ENCODE measurements at regions not wholly inside any gene's neighbourhood (a gene's known extent, or its start where the extent isn't known, plus 50 kb on each side); places are given as distances from the start of the nearest gene placed in this dataset.

DNA sequence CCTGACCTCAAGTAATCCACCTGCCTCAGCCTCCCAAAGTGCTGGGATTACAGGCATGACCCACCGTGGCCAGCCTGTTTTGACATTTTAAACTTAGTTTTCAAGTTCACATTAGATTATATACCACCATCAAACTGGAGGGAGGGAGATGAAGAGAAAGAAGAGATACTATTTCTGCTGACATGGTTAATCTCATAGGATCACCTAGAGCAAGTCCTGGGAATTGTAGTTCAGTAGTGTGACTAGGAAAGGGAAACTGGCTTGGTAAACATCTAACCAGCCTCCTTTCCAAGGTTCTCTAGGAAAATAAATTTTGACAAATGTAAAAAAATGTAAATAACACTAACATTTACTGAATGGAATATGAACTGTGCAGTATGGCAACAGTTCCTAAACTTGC, 120.5 kb upstream of the ASCC3 start:
- Histone ChIP-seq H3K9me3 (ENCODE audit: control insufficient read depth, insufficient read depth, low read depth, low read length) (no peaks in the 10 kb centered on the region), H3K4me3 (ENCODE audit: low read depth, low read length) (no peak overlapping the region), H3K4me1 (ENCODE audit: control insufficient read depth, insufficient read depth, low read length) (no peaks in the 10 kb centered on the region), H3K27ac (ENCODE audit: extremely low read depth, low read depth, low read length) (no peak overlapping the region), H3K36me3 (ENCODE audit: control insufficient read depth in 2 of 2, insufficient read depth in 1 of 2, low read length in 2 of 2) (no peaks in the 10 kb centered on the region)
- TF ChIP-seq, protein P1, sequence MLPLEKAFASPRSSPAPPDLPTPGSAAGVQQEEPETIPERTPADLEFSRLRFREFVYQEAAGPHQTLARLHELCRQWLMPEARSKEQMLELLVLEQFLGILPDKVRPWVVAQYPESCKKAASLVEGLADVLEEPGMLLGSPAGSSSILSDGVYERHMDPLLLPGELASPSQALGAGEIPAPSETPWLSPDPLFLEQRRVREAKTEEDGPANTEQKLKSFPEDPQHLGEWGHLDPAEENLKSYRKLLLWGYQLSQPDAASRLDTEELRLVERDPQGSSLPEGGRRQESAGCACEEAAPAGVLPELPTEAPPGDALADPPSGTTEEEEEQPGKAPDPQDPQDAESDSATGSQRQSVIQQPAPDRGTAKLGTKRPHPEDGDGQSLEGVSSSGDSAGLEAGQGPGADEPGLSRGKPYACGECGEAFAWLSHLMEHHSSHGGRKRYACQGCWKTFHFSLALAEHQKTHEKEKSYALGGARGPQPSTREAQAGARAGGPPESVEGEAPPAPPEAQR (tag by site-specific recombination; IDR thresholded peaks at IDR 0.05): no peak
- TF ChIP-seq ZNF266 (tag by site-specific recombination; IDR thresholded peaks at IDR 0.05; ENCODE audit: low read depth) (no peak), ZNF791 (tag by site-specific recombination; IDR thresholded peaks at IDR 0.05) (no peak), HOXA7 (CRISPR knock-in tag; IDR thresholded peaks at IDR 0.05; ENCODE audit: borderline replicate concordance) (no peak), SALL2 (tag by site-specific recombination; IDR thresholded peaks at IDR 0.05; ENCODE audit: borderline replicate concordance) (no peak), ZNF175 (tag by site-specific recombination; IDR thresholded peaks at IDR 0.05) (no peak), ZNF132 (tag by site-specific recombination; IDR thresholded peaks at IDR 0.05; ENCODE audit: borderline replicate concordance) (no peak), ZNF707 (tag by site-specific recombination; IDR thresholded peaks at IDR 0.05) (no peak), ZNF600 (tag by site-specific recombination; IDR thresholded peaks at IDR 0.05) (no peak), TRIM28 (IDR thresholded peaks at IDR 0.05; ENCODE audit: borderline replicate concordance, low read length) (no peak)
- TF ChIP-seq, protein P2, sequence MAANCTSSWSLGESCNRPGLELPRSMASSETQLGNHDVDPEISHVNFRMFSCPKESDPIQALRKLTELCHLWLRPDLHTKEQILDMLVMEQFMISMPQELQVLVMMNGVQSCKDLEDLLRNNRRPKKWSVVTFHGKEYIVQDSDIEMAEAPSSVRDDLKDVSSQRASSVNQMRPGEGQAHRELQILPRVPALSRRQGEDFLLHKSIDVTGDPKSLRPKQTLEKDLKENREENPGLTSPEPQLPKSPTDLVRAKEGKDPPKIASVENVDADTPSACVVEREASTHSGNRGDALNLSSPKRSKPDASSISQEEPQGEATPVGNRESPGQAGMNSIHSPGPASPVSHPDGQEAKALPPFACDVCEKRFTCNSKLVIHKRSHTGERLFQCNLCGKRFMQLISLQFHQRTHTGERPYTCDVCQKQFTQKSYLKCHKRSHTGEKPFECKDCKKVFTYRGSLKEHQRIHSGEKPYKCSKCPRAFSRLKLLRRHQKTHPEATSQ (tag by site-specific recombination; IDR thresholded peaks at IDR 0.05): no peak
- TF ChIP-seq, protein P3, sequence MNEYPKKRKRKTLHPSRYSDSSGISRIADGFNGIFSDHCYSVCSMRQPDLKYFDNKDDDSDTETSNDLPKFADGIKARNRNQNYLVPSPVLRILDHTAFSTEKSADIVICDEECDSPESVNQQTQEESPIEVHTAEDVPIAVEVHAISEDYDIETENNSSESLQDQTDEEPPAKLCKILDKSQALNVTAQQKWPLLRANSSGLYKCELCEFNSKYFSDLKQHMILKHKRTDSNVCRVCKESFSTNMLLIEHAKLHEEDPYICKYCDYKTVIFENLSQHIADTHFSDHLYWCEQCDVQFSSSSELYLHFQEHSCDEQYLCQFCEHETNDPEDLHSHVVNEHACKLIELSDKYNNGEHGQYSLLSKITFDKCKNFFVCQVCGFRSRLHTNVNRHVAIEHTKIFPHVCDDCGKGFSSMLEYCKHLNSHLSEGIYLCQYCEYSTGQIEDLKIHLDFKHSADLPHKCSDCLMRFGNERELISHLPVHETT (tag by site-specific recombination; IDR thresholded peaks at IDR 0.05): no peak
- TF ChIP-seq, protein P4, sequence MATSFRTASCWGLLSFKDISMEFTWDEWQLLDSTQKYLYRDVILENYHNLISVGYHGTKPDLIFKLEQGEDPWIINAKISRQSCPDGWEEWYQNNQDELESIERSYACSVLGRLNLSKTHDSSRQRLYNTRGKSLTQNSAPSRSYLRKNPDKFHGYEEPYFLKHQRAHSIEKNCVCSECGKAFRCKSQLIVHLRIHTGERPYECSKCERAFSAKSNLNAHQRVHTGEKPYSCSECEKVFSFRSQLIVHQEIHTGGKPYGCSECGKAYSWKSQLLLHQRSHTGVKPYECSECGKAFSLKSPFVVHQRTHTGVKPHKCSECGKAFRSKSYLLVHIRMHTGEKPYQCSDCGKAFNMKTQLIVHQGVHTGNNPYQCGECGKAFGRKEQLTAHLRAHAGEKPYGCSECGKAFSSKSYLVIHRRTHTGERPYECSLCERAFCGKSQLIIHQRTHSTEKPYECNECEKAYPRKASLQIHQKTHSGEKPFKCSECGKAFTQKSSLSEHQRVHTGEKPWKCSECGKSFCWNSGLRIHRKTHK (tag by site-specific recombination; IDR thresholded peaks at IDR 0.05): no peak
- ChIA-PET POLR2A (no interaction called here), CTCF (no interaction called here)

DNA sequence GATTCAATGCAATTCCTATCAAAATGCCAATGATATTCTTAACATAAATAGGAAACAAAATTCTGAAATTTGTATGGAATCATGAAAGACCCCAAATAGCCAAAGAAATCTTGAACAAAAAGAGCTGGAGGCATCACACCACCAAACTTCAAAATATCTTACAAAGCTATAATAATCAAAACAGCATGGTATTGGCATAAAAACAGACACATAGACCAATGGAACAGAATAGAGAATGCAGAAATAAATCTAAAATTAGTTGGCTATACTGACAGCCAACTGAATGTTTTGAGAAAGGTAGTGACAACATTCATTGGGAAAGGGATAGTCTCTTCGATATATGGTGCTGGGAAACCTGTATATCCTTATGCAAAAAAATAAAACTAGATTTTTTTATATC, 121.9 kb upstream of the ASCC3 start:
- H3K9me3 ChIP-seq (ENCODE audit: control insufficient read depth, insufficient read depth, low read depth, low read length): no peaks in the 10 kb centered on the region
- CTCF ChIA-PET: interaction anchor here (0.6 kb wide), 1 partner anchor 392 kb away, joined by 3 read pairs; no protein-coding TSS in a partner anchor
- POLR2A ChIA-PET: no interaction called here
- H3K4me3 ChIP-seq (ENCODE audit: low read depth, low read length): no peak overlapping the region
- H3K27ac ChIP-seq (ENCODE audit: extremely low read depth, low read depth, low read length): no peak overlapping the region
- no peaks in the 10 kb centered on the region for H3K36me3 ChIP-seq (ENCODE audit: control insufficient read depth in 2 of 2, insufficient read depth in 1 of 2, low read length in 2 of 2)
- no peaks in the 10 kb centered on the region for H3K4me1 ChIP-seq (ENCODE audit: control insufficient read depth, insufficient read depth, low read length)
- peak; percentile 93 for TF ChIP-seq SETDB1 (IDR thresholded peaks at IDR 0.05; ENCODE audit: insufficient read length, low read length)
- TF ChIP-seq ZNF548 (tag by site-specific recombination; IDR thresholded peaks at IDR 0.05): no peak
- TF ChIP-seq, protein P5, sequence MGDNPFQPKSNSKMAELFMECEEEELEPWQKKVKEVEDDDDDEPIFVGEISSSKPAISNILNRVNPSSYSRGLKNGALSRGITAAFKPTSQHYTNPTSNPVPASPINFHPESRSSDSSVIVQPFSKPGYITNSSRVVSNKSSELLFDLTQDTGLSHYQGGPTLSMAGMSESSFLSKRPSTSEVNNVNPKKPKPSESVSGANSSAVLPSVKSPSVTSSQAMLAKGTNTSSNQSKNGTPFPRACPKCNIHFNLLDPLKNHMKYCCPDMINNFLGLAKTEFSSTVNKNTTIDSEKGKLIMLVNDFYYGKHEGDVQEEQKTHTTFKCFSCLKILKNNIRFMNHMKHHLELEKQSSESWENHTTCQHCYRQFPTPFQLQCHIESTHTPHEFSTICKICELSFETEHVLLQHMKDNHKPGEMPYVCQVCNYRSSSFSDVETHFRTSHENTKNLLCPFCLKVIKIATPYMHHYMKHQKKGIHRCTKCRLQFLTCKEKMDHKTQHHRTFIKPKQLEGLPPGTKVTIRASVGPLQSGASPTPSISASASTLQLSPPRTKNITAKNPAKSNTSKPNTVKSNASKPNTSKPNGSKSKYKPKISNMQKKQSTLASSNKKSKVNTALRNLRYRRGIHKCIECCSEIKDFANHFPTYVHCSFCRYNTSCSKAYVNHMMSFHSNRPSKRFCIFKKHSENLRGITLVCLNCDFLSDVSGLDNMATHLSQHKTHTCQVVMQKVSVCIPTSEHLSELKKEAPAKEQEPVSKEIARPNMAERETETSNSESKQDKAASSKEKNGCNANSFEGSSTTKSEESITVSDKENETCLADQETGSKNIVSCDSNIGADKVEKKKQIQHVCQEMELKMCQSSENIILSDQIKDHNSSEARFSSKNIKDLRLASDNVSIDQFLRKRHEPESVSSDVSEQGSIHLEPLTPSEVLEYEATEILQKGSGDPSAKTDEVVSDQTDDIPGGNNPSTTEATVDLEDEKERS (tag by site-specific recombination; IDR thresholded peaks at IDR 0.05): peak; percentile 92
- peak; percentile 73 for TF ChIP-seq TRIM28 (IDR thresholded peaks at IDR 0.05; ENCODE audit: borderline replicate concordance, low read length)
